BLaER1 (cell line): ENCODE measurements at regions not wholly inside any gene's neighbourhood (a gene's known extent, or its start where the extent isn't known, plus 50 kb on each side); places are given as distances from the start of the nearest gene placed in this dataset.

Source experiments
- H3K27ac ChIP-seq: shearing (Covaris generic); formaldehyde crosslinking; 2 replicates; pipeline ENCODE4 v1.8.1; 2022
- H3K27me3 ChIP-seq: shearing (Covaris generic); formaldehyde crosslinking; 2 replicates; pipeline ENCODE4 v1.8.1; 2022
- H3K36me3 ChIP-seq: shearing (Covaris generic); formaldehyde crosslinking; 2 replicates; pipeline ENCODE4 v1.8.1; 2022
- H3K4me1 ChIP-seq: shearing (Covaris generic); formaldehyde crosslinking; 2 replicates; pipeline ENCODE4 v1.8.1; 2022
- H3K4me2 ChIP-seq: shearing (Covaris generic); formaldehyde crosslinking; 2 replicates; pipeline ENCODE4 v1.8.1; 2022
- H3K4me3 ChIP-seq: shearing (Covaris generic); formaldehyde crosslinking; 2 replicates; pipeline ENCODE4 v1.8.1; 2022
- H3K9ac ChIP-seq: shearing (Covaris generic); formaldehyde crosslinking; 2 replicates; pipeline ENCODE4 v1.8.1; 2022
- H3K9me3 ChIP-seq: shearing (Covaris generic); formaldehyde crosslinking; 2 replicates; pipeline ENCODE4 v1.8.1; 2022
- H4K20me1 ChIP-seq: shearing (Covaris generic); formaldehyde crosslinking; 2 replicates; pipeline ENCODE4 v1.8.1; 2022
- Cebpa-rat ChIP-seq: shearing (Covaris generic); IDR thresholded peaks from 2 replicates; pipeline ENCODE4 v1.8.1; 2022

- Histone ChIP-seq H3K4me1 (peaks cover 40% of the 10 kb centered on the region), H3K36me3 (no peaks in the 10 kb centered on the region), H3K4me2 (no peak overlapping the region), H3K27ac (no peak overlapping the region), H3K27me3 (no peaks in the 10 kb centered on the region), H3K4me3 (no peak overlapping the region), H4K20me1 (no peaks in the 10 kb centered on the region), H3K9ac (no peak overlapping the region), H3K9me3 (no peaks in the 10 kb centered on the region)
- TF ChIP-seq Cebpa-rat, result no peak
Measured at GRCh38 chr2:238568455-238569440, 142.0 kb downstream of the ASB1 start.

- no peak overlapping the region for H3K9ac ChIP-seq
- H3K4me1 ChIP-seq, result peaks cover 40% of the 10 kb centered on the region
- no peak for TF ChIP-seq Cebpa-rat
- peak overlapping the region; percentile 59 for H3K4me2 ChIP-seq
- H3K9me3 ChIP-seq, result no peaks in the 10 kb centered on the region
- H3K27me3 ChIP-seq, result no peaks in the 10 kb centered on the region
- H4K20me1 ChIP-seq, result no peaks in the 10 kb centered on the region
- H3K27ac ChIP-seq, result no peak overlapping the region
- no peaks in the 10 kb centered on the region for H3K36me3 ChIP-seq
- H3K4me3 ChIP-seq, result no peak overlapping the region
Measured at GRCh38 chr2:238569507-238570195, 142.9 kb downstream of the ASB1 start.

DNA sequence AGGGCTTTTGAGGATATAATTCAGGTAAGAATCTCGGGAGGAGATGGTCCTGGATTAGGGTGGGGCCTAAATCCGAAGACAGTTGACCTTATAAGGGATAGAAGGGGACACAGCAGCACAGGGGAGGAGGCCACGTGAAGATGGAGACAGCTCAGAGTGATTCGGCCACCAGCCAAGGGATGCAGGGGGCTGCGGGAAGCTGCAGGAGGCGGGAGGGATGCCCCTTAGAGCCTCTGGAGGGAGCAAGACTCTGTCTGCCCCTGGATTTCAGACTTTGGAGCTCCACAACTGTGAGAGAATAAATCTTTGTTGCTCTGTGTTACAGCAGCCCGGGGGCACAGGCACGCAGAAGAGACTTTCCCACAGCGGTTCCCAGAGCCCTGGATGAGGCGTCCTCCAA lies 143.7 kb downstream of the ASB1 start:
- Histone ChIP-seq H3K4me1 (peaks cover 40% of the 10 kb centered on the region), H3K9me3 (no peaks in the 10 kb centered on the region), H3K4me3 (no peak overlapping the region), H3K36me3 (no peaks in the 10 kb centered on the region), H3K27me3 (no peaks in the 10 kb centered on the region), H3K27ac (peak overlapping the region; percentile 49), H4K20me1 (no peaks in the 10 kb centered on the region), H3K9ac (no peak overlapping the region), H3K4me2 (peak overlapping the region; percentile 59)
- TF ChIP-seq Cebpa-rat, result no peak

DNA sequence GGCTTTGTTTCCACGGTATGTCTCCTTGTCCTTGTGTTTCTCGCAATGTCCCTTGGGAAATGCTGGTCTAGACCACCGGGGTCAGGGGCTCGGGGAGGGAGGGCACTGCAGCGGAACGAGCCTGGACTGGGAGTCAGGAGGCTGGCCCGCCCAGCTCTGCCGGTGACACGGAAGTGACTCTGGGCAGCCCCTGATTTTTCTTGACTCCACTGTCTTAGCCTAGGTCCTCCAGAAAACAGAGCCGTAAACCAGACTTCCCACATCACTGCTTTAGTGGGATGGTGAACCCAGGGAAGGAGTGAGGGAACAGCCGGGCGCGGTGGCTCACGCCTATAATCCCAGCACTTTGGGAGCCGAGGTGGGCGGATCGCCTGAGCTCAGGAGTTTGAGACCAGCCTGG lies 144.2 kb downstream of the ASB1 start:
- Histone ChIP-seq H3K27me3 (no peaks in the 10 kb centered on the region), H3K4me3 (no peak overlapping the region), H3K9me3 (no peaks in the 10 kb centered on the region), H3K4me1 (peaks cover 40% of the 10 kb centered on the region), H3K4me2 (peak overlapping the region; percentile 59), H3K36me3 (no peaks in the 10 kb centered on the region), H3K9ac (no peak overlapping the region), H4K20me1 (no peaks in the 10 kb centered on the region), H3K27ac (peak overlapping the region; percentile 49)
- no peak for TF ChIP-seq Cebpa-rat

DNA sequence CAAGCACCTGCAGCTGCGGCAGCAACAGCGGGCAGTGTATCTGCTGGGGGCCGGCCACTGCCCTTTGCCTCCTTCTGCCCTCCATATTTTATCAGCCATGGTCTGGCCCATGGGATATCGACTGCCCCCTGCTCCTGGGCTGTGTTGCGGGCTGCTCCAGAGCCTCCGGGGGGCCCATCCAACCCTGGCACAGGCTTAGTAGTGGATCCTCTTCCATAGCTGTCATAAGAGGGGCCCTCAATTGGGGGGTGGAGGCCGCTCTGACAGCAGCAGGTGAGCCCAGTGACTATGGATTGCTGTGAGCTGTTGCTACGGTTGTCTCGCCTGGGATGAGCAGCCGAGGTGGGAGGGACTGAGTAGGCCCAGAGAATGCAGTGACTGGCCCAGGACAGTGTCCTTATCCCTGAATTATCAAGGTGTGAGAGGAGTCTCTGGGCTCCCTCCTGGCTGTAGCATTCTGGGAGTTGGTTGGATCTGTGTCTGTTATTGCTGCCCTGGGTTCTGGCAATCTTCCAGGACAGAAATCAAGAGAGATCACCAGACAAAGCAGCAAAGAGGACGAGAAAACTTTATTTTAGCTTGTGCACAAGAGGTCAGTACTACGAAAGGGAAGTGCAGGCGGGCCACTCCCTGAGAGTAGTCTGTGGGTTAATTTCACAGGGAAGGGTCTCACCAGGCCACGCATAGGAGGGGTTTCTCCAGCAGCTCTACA lies 145.1 kb downstream of the ASB1 start:
- Histone ChIP-seq H3K27ac (peak overlapping the region; percentile 49), H3K9me3 (peaks cover 7% of the 10 kb centered on the region), H3K9ac (peak overlapping the region; percentile 5; the same call in 1 of the 2 replicates), H3K27me3 (no peaks in the 10 kb centered on the region), H3K4me3 (no peak overlapping the region; the same call in 1 of the 2 replicates), H4K20me1 (no peaks in the 10 kb centered on the region), H3K36me3 (no peaks in the 10 kb centered on the region), H3K4me2 (peak overlapping the region; percentile 59), H3K4me1 (peaks cover 40% of the 10 kb centered on the region)
- no peak for TF ChIP-seq Cebpa-rat

DNA sequence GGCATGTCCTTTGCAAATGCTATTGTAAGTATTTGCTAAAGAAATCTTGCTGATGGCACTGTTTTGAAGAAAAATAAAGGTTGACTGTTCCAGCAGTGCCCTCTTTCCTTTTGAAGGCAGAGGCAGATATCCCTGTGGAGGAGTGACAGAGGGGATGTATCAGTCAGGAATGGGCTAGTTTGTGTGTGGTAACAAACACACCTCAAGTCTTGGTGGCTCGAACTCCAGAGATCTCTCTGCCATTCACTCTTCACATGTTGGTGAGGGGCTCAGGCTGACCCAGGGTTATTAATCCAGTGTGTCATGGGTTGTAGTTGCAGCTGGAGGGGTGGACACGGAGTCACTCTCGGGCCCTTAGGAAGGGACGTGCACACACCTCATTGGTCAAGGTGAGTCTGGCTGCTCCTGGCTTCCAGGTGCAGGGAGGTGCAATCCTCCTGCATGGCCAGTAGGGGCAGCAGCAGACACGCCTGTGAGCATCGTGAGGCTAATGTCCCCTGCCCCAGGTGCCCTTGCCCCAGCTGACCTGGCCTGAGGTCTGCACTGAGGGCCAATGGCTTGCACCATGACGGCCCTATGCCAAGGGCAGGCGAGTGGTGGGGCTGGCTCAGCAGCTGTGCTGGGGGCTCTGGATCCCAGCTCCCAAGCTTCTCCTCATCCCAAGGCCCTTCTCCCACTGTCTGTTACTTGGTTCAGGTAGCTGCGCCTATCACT lies 146.5 kb downstream of the ASB1 start:
- Histone ChIP-seq H3K27ac (no peak overlapping the region), H3K36me3 (no peaks in the 10 kb centered on the region), H3K9ac (no peak overlapping the region), H4K20me1 (no peaks in the 10 kb centered on the region), H3K9me3 (peaks cover 9% of the 10 kb centered on the region), H3K4me2 (no peak overlapping the region), H3K27me3 (no peaks in the 10 kb centered on the region), H3K4me1 (peaks cover 40% of the 10 kb centered on the region), H3K4me3 (no peak overlapping the region)
- TF ChIP-seq Cebpa-rat, result no peak

DNA sequence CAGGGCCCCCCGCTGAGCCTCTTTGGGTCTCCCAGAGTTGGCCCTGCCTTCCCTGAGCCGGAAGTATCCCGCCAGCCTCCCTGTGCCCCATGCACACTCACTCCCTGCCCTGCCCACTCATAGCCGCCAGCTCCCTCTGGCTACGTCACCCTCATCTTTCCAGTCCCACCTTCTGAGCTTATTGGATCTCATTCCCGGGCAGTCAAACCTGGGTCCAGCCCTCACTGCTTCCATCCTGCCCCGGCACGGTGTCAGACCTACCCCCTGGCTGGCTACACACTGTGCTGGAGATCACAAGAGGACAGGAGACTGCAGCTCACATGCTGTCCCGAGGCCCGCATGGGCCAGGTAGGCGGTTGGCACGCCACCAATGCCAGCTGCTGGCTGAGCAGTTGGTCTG lies 147.2 kb downstream of the ASB1 start:
- no peaks in the 10 kb centered on the region for H4K20me1 ChIP-seq
- H3K27ac ChIP-seq, result no peak overlapping the region
- H3K9ac ChIP-seq, result no peak overlapping the region
- peaks cover 40% of the 10 kb centered on the region for H3K4me1 ChIP-seq
- H3K4me2 ChIP-seq, result no peak overlapping the region
- H3K36me3 ChIP-seq, result no peaks in the 10 kb centered on the region
- H3K27me3 ChIP-seq, result no peaks in the 10 kb centered on the region
- no peak overlapping the region for H3K4me3 ChIP-seq
- no peak for TF ChIP-seq Cebpa-rat
- peaks cover 9% of the 10 kb centered on the region for H3K9me3 ChIP-seq

GRCh38 chr2:238574490-238575271 lies 148.0 kb downstream of the ASB1 start:
- peaks cover 9% of the 10 kb centered on the region for H3K9me3 ChIP-seq
- H4K20me1 ChIP-seq, result no peaks in the 10 kb centered on the region
- H3K36me3 ChIP-seq, result no peaks in the 10 kb centered on the region
- H3K27ac ChIP-seq, result no peak overlapping the region
- no peak overlapping the region for H3K4me3 ChIP-seq
- H3K4me2 ChIP-seq, result no peak overlapping the region
- H3K27me3 ChIP-seq, result no peaks in the 10 kb centered on the region
- no peak for TF ChIP-seq Cebpa-rat
- no peak overlapping the region for H3K9ac ChIP-seq
- peaks cover 33% of the 10 kb centered on the region for H3K4me1 ChIP-seq

DNA sequence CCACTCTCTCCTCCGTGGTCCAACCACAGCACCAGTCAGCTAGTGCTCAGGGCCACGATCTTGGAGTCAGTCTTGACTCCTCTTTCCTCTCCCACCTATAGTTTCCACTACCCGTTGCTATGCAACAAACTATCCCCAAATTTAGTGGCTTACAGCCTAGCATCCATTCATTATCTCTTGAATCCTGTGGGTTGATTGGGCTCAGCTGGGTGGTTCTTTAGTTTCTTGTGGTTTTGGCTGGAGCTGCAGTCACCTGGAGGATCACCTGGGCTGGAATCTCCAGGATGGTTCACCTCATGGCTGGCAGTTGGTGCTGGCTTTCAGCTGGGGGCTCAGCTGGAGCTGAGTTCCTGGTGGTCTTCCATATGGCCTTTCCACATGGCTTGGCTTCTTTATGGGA lies 149.9 kb downstream of the ASB1 start:
- Histone ChIP-seq H3K4me3 (no peak overlapping the region), H3K9ac (no peak overlapping the region), H3K27me3 (no peaks in the 10 kb centered on the region), H4K20me1 (no peaks in the 10 kb centered on the region), H3K36me3 (no peaks in the 10 kb centered on the region), H3K4me2 (no peak overlapping the region), H3K9me3 (peaks cover 9% of the 10 kb centered on the region), H3K27ac (no peak overlapping the region), H3K4me1 (peaks cover 13% of the 10 kb centered on the region)
- TF ChIP-seq Cebpa-rat, result no peak
